ENCODE measurements at regions not wholly inside any gene's neighbourhood (a gene's known extent, or its start where the extent isn't known, plus 50 kb on each side); places are given as distances from the start of the nearest gene placed in this dataset.
"Not testable (repeated sequence)": the region's sequence is repeated elsewhere in the genome, so short reads cannot be mapped to it uniquely, and the experiment has no call there.

DNA sequence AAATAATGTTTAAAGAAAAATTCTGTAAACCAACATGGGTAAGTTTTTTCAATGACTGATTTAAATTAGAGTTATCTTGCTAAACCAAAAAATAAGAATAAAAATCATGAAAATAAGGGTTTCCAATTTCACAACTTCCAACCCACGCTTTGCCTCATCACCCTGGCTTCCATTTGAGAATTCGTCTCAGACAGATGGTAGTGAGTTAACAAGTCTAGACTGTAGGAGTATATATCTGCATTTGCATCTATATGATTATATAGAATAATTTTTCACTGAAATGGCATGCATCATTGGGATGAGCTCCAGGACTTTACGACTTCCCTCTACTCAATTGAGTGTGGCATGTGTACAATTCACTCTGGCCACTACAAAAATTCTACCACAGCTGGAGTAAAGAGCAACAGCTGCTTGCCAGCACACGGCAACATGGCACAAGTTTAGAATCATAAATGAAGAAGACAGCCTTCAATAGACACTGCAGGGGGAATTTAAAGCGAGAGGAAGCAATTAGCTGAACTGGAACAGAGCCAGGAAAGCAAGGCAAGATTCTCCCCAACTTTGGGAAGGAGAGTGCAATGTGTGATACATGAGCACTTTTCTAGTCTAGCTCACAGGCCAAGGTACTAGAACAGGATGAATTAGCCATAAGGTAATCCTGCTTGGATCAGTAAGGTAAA is 1673.5 kb upstream of the CELF4 start:
- Mint-ChIP-seq H3K36me3 (ENCODE audit: low read depth) (no peaks in the 10 kb centered on the region), H3K27ac (no peak overlapping the region), H3K9me3 (peaks cover 5% of the 10 kb centered on the region), H3K4me3 (no peak overlapping the region), H3K27me3 (ENCODE audit: low read depth) (no peaks in the 10 kb centered on the region), H3K4me1 (ENCODE audit: low read depth) (no peaks in the 10 kb centered on the region)

DNA sequence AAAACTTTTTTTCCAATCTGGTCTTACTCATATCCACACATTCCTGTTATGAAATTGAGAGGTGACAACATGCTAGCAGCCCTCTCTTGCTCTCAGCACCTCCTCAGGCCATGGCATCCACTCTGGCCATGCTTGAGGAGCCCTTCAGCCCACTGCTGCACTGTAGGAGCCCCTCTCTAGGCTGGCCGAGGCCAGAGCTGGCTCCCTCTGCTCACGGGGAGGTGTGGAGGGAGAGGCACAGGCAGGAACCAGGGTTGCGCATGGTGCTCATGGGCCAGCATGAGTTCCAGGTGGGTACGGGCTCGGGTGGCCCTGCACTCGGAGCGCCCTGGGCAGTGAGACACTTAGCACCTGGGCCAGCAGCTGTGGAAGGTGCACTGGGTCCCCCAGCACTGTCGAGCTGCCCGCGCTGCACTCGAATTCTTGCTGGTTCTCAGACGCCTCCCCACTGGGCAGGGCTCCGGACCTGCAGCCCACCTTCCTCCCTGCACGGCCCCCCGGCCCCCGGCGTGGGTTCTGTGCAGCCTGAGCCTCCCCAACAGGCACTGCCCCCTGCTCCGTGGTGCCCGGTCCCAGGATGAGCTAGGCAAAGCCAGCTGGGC is 1669.6 kb upstream of the CELF4 start:
- H3K4me3 Mint-ChIP-seq, result no peak overlapping the region
- no peaks in the 10 kb centered on the region for H3K4me1 Mint-ChIP-seq (ENCODE audit: low read depth)
- no peaks in the 10 kb centered on the region for H3K36me3 Mint-ChIP-seq (ENCODE audit: low read depth)
- peaks cover 9% of the 10 kb centered on the region for H3K9me3 Mint-ChIP-seq
- no peaks in the 10 kb centered on the region for H3K27me3 Mint-ChIP-seq (ENCODE audit: low read depth)
- H3K27ac Mint-ChIP-seq, result no peak overlapping the region

DNA sequence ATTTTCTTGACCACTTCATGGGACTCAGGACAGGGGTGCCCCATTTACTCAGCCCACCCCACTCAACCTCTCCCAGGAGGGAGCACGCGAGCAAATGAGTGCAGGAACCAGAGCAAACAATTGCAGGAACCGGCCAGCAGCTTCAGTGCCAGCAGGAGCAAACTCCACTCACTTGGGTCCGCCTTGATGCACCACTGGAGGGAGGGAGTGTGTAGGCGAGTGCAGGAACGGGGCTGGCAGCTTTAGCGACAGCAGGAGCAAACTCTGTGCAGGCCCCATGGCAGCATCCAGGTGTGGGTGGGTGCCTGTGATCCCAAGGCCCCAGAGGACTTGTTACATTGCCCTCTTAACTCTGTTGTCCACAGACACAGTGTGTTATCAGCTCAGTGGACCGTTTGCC is 1667.3 kb upstream of the CELF4 start:
- Mint-ChIP-seq H3K4me3 (no peak overlapping the region), H3K27me3 (ENCODE audit: low read depth) (no peaks in the 10 kb centered on the region), H3K27ac (no peak overlapping the region), H3K9me3 (peaks cover 15% of the 10 kb centered on the region), H3K36me3 (ENCODE audit: low read depth) (no peaks in the 10 kb centered on the region), H3K4me1 (ENCODE audit: low read depth) (no peaks in the 10 kb centered on the region)

DNA sequence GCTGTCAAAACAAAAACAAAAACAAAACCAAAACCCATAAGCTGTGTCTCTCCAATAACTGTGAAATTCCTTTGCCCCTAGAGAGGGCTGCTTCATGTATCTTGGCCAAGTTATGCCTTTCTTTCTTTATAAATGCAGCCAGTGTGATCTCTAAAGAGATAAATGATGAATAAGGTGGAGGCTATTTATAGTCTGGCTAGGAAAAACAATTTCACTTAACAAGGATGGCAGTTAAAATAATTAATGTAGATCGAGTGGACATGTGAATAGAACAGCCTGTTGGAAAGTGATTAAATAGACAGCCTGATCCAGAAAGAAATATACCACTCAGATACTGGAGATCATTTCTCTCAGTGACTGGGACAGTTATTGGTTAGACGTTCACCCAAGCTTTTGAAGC is 1666.9 kb upstream of the CELF4 start:
- H3K4me1 Mint-ChIP-seq (ENCODE audit: low read depth), result no peaks in the 10 kb centered on the region
- peaks cover 15% of the 10 kb centered on the region for H3K9me3 Mint-ChIP-seq
- H3K27me3 Mint-ChIP-seq (ENCODE audit: low read depth), result no peaks in the 10 kb centered on the region
- no peaks in the 10 kb centered on the region for H3K36me3 Mint-ChIP-seq (ENCODE audit: low read depth)
- no peak overlapping the region for H3K4me3 Mint-ChIP-seq
- H3K27ac Mint-ChIP-seq, result no peak overlapping the region

DNA sequence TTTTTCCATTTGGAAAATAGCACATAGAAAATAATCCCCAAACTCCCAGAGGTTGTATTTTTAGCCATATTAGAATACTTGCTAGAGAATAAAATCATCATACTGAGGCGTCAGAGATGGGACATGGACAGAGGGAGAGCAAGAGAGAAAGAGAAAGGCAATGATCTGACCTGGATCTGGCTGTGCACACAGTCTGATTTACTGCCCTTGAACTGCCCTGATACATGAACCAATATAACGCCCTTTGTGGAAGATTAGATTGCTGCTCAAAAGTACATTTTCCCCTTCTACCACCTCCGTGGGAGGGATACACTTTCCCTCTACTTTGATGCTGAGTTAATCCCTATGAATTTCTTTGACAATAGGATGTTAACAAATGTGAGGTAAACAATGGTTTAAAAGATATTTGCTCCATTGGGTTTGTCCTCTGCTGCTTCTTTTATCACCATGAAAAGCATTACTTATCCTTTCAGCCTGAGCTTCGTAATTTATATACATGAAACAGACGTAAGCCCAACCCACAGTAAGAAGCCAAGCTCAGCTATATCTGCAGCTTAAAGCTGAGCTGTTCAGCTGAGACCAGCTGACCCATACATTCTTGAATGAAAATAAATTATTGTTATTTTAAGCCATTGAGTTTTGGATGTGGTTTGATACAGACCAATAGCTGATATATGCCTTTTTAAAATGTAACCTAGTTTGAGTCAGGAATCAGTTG is 1664.6 kb upstream of the CELF4 start:
- Mint-ChIP-seq H3K4me1 (ENCODE audit: low read depth) (no peaks in the 10 kb centered on the region), H3K27ac (no peak overlapping the region), H3K36me3 (ENCODE audit: low read depth) (no peaks in the 10 kb centered on the region), H3K27me3 (ENCODE audit: low read depth) (no peaks in the 10 kb centered on the region), H3K4me3 (no peak overlapping the region), H3K9me3 (peaks cover 15% of the 10 kb centered on the region)

DNA sequence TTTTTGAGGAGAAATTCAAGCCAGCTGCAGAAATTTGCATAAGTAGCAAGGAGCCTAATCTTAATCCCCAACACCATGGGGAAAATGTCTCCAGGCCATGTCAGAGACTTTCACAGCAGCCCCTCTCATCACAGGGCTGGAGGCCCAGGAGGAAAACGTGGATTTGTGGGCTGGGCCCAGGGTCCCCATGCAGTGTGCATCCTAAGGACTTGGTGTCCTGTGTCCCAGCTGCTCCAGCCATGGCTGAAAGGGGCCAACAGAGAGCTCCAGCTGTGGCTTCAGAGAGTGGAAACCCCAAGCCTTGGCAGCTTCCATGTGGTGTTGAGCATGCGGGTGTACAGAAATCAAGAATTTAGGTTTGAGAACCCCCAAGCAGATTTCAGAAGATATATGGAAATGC is 1662.2 kb upstream of the CELF4 start:
- H3K4me1 Mint-ChIP-seq (ENCODE audit: low read depth); H3K27me3 Mint-ChIP-seq (ENCODE audit: low read depth); H3K4me3 Mint-ChIP-seq; H3K27ac Mint-ChIP-seq; H3K9me3 Mint-ChIP-seq; H3K36me3 Mint-ChIP-seq (ENCODE audit: low read depth): not testable (repeated sequence)

DNA sequence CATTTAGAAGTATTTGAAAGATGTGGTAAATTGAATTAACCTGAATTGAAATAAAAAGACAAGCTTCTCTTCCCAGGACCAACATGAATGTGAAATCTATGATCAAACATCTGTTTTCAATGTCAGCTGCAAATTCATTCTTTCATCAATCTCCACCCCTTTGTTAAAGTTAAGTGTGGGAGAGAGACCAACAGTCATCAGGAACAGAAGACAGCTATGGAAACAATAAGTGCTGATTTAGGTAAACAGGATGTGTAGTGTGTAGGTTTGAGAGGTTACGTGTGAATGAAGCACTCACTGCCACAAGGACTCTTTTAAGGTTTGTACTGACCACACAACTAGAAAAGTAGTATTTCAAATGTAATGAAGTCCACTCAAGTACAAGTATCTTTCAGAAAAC is 1659.8 kb upstream of the CELF4 start:
- no peaks in the 10 kb centered on the region for H3K4me1 Mint-ChIP-seq (ENCODE audit: low read depth)
- H3K36me3 Mint-ChIP-seq (ENCODE audit: low read depth), result no peaks in the 10 kb centered on the region
- no peak overlapping the region for H3K27ac Mint-ChIP-seq
- peaks cover 6% of the 10 kb centered on the region for H3K9me3 Mint-ChIP-seq
- no peaks in the 10 kb centered on the region for H3K27me3 Mint-ChIP-seq (ENCODE audit: low read depth)
- no peak overlapping the region for H3K4me3 Mint-ChIP-seq

DNA sequence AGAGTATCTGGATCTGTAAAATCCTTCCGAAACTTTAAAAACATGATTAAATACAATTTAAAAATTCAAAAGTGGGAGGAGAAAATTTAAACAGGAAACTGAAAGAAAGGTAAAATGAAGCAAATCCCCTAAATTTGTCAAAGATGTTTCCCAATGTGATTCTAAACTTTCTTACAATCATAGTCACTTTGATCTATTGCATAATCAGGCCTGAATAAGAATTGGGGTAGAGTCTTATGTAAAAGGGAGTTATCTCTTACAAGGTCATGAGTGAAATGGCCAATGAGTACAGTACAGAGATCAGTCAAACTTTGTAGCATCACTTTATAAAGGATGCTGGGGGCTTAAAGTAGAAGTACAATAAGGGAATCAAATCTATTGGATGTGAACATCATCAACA is 1657.7 kb upstream of the CELF4 start:
- Mint-ChIP-seq H3K4me1 (ENCODE audit: low read depth) (no peaks in the 10 kb centered on the region), H3K4me3 (no peak overlapping the region), H3K27me3 (ENCODE audit: low read depth) (no peaks in the 10 kb centered on the region), H3K27ac (no peak overlapping the region), H3K36me3 (ENCODE audit: low read depth) (no peaks in the 10 kb centered on the region), H3K9me3 (no peaks in the 10 kb centered on the region)

DNA sequence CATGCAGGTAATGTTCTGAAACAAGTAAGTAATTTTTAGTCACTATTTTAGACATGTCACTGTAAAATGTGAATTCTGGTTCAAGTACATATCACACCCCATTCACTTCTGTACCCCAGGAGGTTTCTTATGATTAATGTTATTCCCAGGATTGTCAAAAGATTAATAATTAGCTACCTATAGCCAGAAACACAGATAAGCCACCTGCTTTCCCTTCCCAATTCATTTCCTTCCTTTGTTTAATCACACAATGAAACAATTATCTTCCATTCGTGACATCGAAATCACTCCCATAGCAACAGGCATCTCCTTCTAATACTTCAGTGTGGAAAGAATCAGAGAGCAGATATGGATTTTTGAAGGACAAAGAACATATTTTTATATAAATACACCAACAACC is 1650.3 kb upstream of the CELF4 start:
- Mint-ChIP-seq H3K9me3 (no peaks in the 10 kb centered on the region), H3K4me1 (ENCODE audit: low read depth) (no peaks in the 10 kb centered on the region), H3K27me3 (ENCODE audit: low read depth) (no peaks in the 10 kb centered on the region), H3K4me3 (no peak overlapping the region), H3K27ac (no peak overlapping the region), H3K36me3 (ENCODE audit: low read depth) (no peaks in the 10 kb centered on the region)

DNA sequence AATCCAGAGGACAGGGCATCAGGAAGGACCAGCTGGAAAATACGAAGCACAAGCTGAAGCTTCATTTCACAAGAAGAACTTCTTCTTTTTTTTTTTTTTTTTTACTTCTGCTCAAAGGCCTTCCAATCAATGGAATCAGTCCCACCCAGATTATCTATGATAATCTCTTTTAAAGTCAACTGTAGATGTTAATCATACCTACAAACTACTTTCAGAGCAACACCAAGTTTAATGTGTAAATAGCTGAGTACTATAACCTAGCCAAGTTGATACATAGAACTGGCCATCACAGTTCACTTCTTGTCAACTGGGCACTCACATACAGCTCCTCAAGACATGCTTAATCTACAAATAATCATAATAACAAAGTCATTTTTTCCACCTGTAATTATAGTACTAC is 1645.9 kb upstream of the CELF4 start:
- H3K36me3 Mint-ChIP-seq (ENCODE audit: low read depth), result no peaks in the 10 kb centered on the region
- no peaks in the 10 kb centered on the region for H3K4me1 Mint-ChIP-seq (ENCODE audit: low read depth)
- no peak overlapping the region for H3K4me3 Mint-ChIP-seq
- H3K27ac Mint-ChIP-seq, result no peak overlapping the region
- no peaks in the 10 kb centered on the region for H3K27me3 Mint-ChIP-seq (ENCODE audit: low read depth)
- H3K9me3 Mint-ChIP-seq, result no peaks in the 10 kb centered on the region

DNA sequence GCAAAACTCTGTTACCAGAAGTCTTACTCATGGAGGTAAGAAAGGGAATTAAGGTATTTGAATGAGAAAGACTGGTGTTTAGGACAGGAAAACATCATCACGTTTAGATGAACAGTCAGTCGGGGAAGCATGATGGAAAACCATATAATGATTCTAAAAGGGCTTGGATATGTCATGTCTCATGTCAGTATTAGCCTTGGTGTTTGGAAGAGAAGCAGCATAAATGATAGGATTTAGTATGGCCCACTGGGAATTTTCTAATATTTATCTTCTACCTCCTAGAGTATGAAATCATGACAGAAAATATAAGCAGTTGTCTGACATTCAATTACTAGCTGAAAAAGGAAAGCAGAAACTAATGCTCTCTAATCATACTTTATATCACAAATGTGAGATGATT is 1643.6 kb upstream of the CELF4 start:
- H3K36me3 Mint-ChIP-seq (ENCODE audit: low read depth), result no peaks in the 10 kb centered on the region
- H3K9me3 Mint-ChIP-seq, result no peaks in the 10 kb centered on the region
- no peaks in the 10 kb centered on the region for H3K27me3 Mint-ChIP-seq (ENCODE audit: low read depth)
- no peak overlapping the region for H3K4me3 Mint-ChIP-seq
- no peak overlapping the region for H3K27ac Mint-ChIP-seq
- no peaks in the 10 kb centered on the region for H3K4me1 Mint-ChIP-seq (ENCODE audit: low read depth)

DNA sequence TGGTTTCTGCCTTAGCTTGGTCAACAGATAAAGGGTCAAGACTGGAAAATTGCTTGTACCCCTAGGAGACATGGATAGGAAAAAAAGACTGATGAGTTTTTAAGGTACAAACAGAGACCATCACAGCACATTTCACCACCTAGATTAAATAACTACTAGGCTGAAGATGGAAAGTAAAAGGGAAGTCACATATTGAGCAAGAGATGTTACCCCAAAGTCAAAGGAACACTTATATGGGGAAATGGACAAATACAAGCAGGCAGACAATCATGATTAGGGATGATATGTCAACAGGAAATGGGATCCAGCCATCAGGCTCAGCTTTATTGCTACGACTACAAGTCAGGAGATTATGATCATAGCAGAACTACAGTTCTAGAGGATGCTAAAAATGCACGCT is 1643.1 kb upstream of the CELF4 start:
- H3K4me3 Mint-ChIP-seq, result no peak overlapping the region
- H3K36me3 Mint-ChIP-seq (ENCODE audit: low read depth), result no peaks in the 10 kb centered on the region
- no peak overlapping the region for H3K27ac Mint-ChIP-seq
- H3K4me1 Mint-ChIP-seq (ENCODE audit: low read depth), result no peaks in the 10 kb centered on the region
- no peaks in the 10 kb centered on the region for H3K9me3 Mint-ChIP-seq
- H3K27me3 Mint-ChIP-seq (ENCODE audit: low read depth), result no peaks in the 10 kb centered on the region

DNA sequence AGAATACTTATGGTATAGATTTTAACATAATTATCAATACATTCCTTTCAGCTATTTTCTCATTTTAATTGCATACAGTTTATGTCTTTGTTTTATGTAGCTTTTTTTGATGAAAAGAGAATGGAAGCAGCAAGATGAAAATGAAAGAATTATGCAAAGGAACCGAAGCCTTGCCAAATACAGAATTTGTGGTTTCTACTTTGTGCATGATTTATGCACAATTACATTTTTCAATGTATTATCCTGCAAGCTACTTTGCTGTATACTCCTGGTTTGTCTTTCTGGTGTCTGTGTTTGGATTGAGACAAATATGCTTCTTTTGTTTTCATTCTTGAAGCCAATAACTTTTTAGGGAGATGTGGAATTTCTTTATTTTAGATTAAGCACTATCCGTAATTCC is 1642.6 kb upstream of the CELF4 start:
- H3K4me3 Mint-ChIP-seq, result no peak overlapping the region
- H3K27ac Mint-ChIP-seq, result no peak overlapping the region
- H3K27me3 Mint-ChIP-seq (ENCODE audit: low read depth), result no peaks in the 10 kb centered on the region
- H3K4me1 Mint-ChIP-seq (ENCODE audit: low read depth), result no peaks in the 10 kb centered on the region
- H3K9me3 Mint-ChIP-seq, result no peaks in the 10 kb centered on the region
- H3K36me3 Mint-ChIP-seq (ENCODE audit: low read depth), result no peaks in the 10 kb centered on the region

DNA sequence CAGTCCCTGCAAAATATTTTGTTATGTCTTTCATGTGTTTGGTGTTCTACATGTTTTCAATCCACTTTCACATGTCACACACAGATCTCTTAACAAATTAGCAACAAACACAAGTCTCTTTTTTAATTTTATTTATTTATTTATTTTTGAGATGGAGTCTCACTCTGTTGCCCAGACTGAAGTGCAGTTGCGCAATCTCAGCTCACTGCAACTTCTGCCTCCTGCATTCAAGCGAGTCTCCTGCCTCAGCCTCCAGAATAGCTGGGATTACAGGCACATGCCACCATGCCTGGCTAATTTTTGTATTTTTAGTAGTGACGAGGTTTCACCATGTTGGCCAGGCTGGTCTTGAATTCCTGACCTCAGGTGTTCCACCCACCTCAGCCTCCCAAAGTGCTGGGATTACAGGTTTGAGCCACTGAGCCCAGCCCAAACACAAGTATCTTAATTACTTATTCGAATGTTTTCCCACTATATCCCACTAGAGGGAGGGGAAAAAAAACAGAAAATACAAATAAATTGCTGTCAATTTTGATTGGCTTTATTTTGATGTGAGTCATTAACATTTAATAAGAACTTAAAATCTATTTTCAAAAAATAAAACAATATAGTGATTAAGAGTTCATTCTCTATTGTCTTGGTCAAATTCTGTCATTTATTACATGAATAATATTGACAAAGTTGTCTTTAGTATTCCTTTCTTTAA is 1641.0 kb upstream of the CELF4 start:
- not testable (repeated sequence) for H3K4me1 Mint-ChIP-seq (ENCODE audit: low read depth); H3K27ac Mint-ChIP-seq; H3K4me3 Mint-ChIP-seq; H3K27me3 Mint-ChIP-seq (ENCODE audit: low read depth); H3K9me3 Mint-ChIP-seq; H3K36me3 Mint-ChIP-seq (ENCODE audit: low read depth)

Measured in T-helper 1 cell treated with Interleukin-12 subunit alpha and Interleukin-12 subunit beta and Interleukin-4 antibody, amounts not matched to agents 30 μg/mL and 1 μg/mL, for 36 hours (primary cell).